ENCODE measurements at regions not wholly inside any gene's neighbourhood (a gene's known extent, or its start where the extent isn't known, plus 50 kb on each side); places are given as distances from the start of the nearest gene placed in this dataset.

GRCh38 chr14:101193106-101193844, 289.8 kb upstream of the RTL1 start:
- H4K20me1 ChIP-seq (replicated peaks; ENCODE audit: insufficient read depth), result no peaks in the 10 kb centered on the region
- DNase-seq (ENCODE audit: low spot score), result no peak
- H3K27ac ChIP-seq (ENCODE audit: low read depth), result no peak overlapping the region
- Mint-ChIP-seq H3K27me3 (ENCODE audit: insufficient read depth, low read depth, poor library complexity) (peaks cover 3% of the 10 kb centered on the region), H3K9me3 (no peaks in the 10 kb centered on the region), H3K27ac (no peak overlapping the region), H3K36me3 (ENCODE audit: low read depth) (no peaks in the 10 kb centered on the region; the same call in 2 of the 3 replicates), H3K4me1 (peaks cover 11% of the 10 kb centered on the region; the same call in 2 of the 3 replicates), H3K4me3 (no peak overlapping the region)
- no peaks in the 10 kb centered on the region for H3K27me3 ChIP-seq (ENCODE audit: insufficient read depth)
- H3K9me2 ChIP-seq (ENCODE audit: insufficient read depth), result peaks cover 4% of the 10 kb centered on the region; the same call in 1 of the 2 replicates
- H2AFZ ChIP-seq, result no peak overlapping the region
- no peaks in the 10 kb centered on the region for H3K36me3 ChIP-seq (ENCODE audit: insufficient read depth)
- no peak overlapping the region for H3K4me2 ChIP-seq
- no peaks in the 10 kb centered on the region; the same call in 1 of the 2 replicates for H3K4me1 ChIP-seq (ENCODE audit: insufficient read depth)
- no peaks in the 10 kb centered on the region for H3F3A ChIP-seq (replicated peaks; ENCODE audit: low read depth)
- no peak for ATAC-seq
- H3K4me3 ChIP-seq, result no peak overlapping the region
- no peaks in the 10 kb centered on the region for H3K79me2 ChIP-seq (replicated peaks; ENCODE audit: insufficient read depth)
- TF ChIP-seq, protein P1, sequence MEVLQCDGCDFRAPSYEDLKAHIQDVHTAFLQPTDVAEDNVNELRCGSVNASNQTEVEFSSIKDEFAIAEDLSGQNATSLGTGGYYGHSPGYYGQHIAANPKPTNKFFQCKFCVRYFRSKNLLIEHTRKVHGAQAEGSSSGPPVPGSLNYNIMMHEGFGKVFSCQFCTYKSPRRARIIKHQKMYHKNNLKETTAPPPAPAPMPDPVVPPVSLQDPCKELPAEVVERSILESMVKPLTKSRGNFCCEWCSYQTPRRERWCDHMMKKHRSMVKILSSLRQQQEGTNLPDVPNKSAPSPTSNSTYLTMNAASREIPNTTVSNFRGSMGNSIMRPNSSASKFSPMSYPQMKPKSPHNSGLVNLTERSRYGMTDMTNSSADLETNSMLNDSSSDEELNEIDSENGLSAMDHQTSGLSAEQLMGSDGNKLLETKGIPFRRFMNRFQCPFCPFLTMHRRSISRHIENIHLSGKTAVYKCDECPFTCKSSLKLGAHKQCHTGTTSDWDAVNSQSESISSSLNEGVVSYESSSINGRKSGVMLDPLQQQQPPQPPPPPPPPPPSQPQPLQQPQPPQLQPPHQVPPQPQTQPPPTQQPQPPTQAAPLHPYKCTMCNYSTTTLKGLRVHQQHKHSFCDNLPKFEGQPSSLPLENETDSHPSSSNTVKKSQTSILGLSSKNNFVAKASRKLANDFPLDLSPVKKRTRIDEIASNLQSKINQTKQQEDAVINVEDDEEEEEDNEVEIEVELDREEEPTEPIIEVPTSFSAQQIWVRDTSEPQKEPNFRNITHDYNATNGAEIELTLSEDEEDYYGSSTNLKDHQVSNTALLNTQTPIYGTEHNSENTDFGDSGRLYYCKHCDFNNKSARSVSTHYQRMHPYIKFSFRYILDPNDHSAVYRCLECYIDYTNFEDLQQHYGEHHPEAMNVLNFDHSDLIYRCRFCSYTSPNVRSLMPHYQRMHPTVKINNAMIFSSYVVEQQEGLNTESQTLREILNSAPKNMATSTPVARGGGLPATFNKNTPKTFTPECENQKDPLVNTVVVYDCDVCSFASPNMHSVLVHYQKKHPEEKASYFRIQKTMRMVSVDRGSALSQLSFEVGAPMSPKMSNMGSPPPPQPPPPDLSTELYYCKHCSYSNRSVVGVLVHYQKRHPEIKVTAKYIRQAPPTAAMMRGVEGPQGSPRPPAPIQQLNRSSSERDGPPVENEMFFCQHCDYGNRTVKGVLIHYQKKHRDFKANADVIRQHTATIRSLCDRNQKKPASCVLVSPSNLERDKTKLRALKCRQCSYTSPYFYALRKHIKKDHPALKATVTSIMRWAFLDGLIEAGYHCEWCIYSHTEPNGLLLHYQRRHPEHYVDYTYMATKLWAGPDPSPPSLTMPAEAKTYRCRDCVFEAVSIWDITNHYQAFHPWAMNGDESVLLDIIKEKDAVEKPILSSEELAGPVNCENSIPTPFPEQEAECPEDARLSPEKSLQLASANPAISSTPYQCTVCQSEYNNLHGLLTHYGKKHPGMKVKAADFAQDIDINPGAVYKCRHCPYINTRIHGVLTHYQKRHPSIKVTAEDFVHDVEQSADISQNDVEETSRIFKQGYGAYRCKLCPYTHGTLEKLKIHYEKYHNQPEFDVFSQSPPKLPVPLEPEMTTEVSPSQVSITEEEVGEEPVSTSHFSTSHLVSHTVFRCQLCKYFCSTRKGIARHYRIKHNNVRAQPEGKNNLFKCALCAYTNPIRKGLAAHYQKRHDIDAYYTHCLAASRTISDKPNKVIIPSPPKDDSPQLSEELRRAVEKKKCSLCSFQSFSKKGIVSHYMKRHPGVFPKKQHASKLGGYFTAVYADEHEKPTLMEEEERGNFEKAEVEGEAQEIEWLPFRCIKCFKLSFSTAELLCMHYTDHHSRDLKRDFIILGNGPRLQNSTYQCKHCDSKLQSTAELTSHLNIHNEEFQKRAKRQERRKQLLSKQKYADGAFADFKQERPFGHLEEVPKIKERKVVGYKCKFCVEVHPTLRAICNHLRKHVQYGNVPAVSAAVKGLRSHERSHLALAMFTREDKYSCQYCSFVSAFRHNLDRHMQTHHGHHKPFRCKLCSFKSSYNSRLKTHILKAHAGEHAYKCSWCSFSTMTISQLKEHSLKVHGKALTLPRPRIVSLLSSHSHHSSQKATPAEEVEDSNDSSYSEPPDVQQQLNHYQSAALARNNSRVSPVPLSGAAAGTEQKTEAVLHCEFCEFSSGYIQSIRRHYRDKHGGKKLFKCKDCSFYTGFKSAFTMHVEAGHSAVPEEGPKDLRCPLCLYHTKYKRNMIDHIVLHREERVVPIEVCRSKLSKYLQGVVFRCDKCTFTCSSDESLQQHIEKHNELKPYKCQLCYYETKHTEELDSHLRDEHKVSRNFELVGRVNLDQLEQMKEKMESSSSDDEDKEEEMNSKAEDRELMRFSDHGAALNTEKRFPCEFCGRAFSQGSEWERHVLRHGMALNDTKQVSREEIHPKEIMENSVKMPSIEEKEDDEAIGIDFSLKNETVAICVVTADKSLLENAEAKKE (CRISPR knock-in tag; IDR thresholded peaks at IDR 0.05), result no peak
- no peak for TF ChIP-seq CTCF (conservative IDR thresholded peaks at IDR 0.05; ENCODE audit: low read depth in 2 of 2)
- no peak for TF ChIP-seq JUNB (IDR thresholded peaks at IDR 0.05; ENCODE audit: unreplicated experiment)
